ENCODE measurements at regions not wholly inside any gene's neighbourhood (a gene's known extent, or its start where the extent isn't known, plus 50 kb on each side); places are given as distances from the start of the nearest gene placed in this dataset.

- no peak for TF ChIP-seq CTCF (conservative IDR thresholded peaks at IDR 0.05; ENCODE audit: low read length)
- TF ChIP-seq EZH2phosphoT487 (IDR thresholded peaks at IDR 0.05; ENCODE audit: borderline replicate concordance, low read depth, low read length) = no peak
Measured at GRCh38 chr1:81325397-81325796, 475.3 kb upstream of the ADGRL2 start.
